NCI-H1930 (cell line): ENCODE measurements at regions not wholly inside any gene's neighbourhood (a gene's known extent, or its start where the extent isn't known, plus 50 kb on each side); places are given as distances from the start of the nearest gene placed in this dataset.
"Not testable (repeated sequence)": the region's sequence is repeated elsewhere in the genome, so short reads cannot be mapped to it uniquely, and the experiment has no call there.

ENCODE experiments used
- DNase-seq, 2 experiments: peaks; one replicate each; lab custom pipeline; 2025; lab: John Stamatoyannopoulos, UW

DNA sequence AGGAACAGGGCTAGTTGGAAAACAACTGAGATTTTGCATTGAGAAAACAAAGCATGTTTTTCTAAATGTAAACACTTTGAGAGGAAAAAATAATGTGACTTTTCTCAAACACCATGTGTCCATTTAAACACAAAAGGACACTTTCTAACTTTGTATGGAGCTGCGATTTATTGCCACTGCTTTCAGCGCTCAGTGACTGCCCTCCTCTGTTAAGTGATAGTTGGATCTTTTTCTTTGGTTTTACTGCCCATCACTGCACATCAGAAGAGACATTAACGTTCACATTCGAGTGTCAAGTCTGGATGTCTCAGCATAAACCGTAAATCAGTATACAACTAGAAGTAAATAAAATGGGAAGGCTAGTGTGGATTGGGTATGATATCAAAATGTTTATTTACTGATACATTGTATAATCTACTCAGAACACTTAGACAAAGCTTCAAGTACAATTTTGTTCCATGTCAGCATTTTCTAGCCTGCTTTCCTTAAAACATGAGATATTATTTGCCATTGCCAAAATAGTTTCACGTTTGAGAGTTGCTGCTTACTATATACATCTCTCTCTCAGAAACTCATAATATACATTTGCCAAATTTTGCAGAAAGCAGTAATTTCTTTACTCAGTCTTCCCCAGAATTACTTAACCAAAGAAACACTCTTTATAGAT is 237.6 kb downstream of the IKZF2 start:
- DNase-seq = no peak

DNA sequence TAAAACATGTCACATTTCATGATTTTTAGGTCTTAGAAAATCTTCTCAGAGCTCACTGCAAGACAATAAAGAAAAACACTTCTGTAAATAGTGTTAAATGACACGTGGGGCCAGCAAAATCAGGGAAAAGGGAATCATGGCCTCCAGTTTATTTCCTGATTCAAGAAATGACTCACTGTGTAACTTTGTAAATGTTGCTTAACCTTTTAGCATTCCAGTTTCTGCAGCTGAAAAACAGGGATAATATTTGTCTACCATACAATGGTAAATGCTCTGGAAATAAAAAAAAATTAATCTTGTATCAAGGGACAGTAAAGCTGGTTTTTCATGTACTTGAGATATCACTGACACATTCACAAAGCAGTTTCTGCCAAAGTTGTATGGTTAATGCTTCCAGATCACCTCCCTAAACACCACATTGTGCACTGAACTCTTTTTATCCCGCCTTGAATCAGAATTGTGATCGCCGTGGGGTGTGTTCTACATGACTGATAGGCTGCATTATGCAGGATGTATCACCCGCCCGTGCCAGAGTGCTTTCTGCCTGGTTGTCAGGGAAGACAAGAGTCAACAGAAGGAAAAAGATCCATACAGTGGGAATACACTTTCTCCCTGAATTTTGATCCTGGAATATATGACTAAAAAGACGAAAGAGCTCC is 238.8 kb downstream of the IKZF2 start:
- DNase-seq = no peak

DNA sequence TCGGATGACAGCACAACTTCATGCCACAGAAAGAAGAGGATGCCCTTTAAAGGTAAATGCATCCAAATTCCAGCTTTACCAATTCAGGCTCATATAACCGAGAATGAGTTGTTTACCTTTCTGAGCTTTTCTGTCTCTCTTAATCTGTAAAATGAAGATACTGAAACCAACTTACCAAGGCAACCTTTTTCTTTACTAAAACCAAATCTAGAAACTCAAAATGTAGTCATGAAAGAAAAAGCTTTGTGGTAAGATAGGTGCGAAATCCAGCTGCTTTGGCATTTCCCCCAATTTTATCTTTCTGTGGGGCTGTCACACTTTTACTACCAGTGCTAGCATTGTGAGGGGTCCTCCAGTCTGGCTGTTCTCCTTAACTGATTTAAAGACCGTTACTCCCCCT is 240.4 kb downstream of the IKZF2 start:
- no peak for DNase-seq

DNA sequence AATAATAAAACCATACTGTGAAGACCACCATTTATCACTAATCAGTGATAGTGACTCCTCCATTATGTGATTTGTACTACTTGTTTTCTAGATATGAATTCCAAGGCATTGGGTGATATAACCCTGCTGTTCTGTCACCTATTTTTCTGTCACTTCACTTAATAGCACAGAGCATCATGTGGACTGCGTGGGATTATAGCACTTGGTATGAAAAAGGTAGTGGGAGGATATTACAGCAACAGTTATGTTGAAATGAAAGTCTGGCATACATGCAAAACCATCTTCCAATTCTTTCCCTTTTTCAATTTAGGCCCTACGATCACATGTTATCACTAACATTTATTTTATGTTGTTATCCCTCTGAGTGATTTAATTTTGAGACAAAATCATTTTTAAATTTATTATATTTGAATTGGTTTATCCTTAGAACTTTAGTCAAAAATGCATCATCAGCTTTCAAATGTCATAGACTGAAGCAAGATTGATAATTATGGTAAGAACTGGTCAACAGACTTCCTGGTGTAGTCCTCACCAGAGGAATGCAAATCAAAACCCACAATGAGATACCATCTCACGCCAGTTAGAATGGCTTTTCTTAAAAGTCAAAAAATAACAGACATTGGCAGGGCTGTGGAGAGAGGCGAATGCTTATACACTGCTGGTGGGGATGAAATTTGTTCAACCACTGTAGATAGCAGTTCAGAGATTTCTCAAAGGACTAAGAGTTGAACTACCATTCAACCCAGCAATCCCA is 242.6 kb downstream of the IKZF2 start:
- DNase-seq = no peak

DNA sequence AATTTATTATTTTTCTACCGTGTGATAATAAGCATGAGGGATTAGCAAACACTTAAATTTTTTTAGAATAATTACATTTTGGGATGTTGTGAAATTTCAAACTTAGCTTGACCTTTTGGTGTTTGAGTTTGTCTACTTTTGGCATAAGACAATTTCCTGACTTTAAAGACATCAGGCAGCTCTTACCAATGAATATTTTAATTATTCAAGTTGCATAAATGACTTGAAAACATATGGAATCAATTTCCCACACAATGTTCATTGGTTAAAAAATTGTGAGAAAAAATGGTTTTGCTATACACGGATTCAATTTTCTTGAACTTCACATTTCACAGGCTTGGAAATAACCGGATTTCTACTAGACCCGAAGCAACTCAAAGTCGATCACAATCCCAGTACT is 243.4 kb downstream of the IKZF2 start:
- no peak for DNase-seq

DNA sequence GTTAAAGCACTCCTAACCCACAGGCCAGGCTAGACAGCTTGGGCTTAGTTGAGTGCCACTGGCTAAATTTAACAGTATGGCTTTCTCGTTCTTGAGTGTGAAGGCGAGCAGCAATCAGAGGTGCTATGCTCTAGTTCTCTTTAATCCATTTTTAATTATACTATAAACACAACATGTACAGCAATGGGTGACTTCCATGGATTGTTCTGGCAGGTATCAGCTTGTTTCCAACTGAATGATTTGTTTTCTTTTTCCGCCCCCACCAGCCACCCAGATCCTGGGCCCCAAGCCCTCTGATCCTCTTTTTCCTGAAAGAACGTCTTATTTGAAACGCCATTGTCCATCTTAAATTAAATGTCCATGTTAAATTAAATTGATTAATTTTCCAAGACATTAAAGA is 244.8 kb downstream of the IKZF2 start:
- DNase-seq = no peak

DNA sequence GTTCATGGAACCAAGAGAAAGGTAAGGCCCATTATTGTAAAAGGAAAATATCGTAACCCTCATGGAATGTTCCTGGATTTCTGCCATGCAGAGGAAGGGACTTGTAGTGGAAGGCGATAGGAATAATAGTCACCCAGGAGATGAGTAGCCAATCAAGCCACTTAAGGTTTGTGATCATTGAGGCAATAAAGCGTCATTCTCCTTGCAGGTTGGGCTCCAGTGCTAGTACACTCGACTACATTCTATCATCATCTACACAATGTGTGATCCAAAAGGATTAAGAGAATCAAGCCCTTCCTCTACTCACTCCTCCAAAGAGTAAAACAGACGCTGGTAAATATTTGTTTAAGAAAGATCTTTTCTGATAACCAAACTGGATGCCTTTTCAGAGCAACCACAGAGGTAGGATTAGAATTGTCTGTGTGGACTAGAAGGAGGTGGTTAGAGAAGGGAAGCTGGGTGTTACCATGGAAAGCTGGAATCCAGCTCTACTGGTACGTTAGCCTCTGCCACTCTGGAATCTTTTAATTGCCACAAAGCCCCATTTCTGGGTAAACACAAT is 245.7 kb downstream of the IKZF2 start:
- DNase-seq = no peak

DNA sequence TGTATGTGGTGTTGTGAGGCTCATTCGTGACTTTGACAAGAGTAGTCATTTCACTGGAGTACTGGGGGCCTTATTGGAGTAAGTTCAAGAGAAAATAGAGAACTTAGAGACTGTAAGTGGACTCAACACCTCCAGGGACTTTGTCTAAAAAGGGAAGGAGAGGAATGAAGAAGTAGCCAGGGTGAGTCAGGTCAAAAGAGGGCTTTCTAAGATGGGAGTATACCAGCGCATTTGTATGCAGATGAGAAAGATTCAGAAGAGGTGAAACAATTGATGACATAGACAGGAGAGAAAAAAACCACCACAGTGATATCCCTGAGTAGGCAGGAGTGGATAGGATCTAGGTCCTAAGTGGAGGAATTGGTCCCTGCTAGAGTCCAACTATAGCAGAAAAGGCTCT is 246.8 kb downstream of the IKZF2 start:
- no peak for DNase-seq

DNA sequence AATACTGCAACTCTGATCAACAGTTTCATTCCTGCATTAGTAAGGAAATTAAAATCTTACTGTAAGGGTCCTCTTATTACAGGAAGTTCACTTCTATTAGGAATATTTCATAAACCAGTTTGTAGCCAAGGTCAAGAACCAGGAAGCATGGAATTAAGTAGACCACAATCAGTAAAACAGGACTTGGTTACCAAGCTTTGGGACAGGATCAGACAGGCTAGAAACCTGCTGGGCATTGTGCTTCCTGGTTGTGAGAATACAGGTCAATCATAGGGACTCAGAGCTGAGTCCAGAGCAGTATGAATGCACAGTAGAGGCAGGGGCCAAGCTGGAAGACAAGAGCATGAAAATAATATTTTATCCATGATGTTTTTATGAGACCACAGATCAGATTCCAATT is 248.0 kb downstream of the IKZF2 start:
- DNase-seq = no peak

DNA sequence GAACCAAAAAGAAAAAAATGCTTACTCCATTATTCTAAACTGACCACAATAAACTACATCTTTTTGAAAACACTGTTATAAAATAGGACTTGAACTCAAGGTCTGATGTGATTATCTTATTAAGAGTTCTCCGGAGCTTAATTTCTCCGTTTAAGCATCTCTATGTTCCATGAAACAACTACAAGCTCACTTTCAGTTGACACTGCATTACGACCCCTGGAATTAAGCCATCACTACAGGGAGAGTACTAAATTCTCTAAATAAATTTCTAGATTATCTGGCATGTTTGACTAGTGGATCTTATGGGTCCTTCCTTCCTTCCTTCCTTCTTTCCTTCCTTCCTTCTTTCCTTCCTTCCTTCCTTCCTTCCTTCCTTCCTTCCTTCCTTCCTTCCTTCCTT is 249.0 kb downstream of the IKZF2 start:
- no peak for DNase-seq

DNA sequence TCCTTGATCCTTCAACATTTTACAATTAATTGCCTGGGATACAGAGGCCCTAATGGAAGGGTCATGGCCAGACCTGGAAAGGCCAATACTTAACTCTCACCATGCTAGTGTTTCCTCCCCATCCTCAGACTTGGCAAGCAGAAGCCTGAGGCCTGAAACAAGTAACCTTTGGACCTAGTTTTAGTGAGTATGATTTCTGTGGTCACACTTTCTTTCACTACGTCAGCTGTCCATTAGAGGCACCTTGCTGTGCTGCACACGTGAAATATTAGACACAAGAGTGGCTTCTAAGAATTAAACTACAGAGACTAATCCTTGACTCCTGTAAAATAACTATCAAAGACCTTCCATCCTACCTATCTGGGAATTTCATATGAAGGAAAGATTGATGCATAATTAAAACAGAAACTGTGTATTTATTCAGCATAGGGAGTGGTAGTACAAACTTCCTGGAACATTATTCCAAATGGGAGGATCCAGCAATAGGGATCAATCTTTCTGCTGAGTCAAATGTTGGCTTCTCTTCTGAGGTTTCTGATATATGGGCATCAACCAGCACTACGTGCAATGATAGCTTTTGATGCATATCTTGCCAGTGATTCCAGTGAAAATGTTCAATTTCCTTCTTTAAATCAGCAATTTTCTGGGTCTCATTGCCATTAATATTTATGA is 249.7 kb downstream of the IKZF2 start:
- DNase-seq = no peak

DNA sequence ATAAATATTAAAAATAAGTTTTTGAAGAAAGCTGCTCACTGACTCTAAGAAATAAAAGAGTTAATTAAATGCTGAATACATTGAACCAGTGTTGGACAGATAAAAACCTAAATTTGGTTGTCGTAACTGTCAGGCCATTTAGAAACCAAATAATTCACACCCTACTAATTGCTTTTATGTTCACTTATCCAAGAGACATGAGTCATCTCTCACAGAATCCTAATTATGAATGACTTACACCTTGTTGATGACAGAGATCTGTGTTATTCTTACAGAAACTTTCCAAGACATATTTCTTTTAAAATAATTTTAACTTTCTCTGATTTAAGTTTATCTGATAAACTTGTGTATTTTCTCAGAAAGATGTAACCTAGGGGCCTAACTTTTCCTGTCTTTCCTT is 250.7 kb downstream of the IKZF2 start:
- no peak for DNase-seq

DNA sequence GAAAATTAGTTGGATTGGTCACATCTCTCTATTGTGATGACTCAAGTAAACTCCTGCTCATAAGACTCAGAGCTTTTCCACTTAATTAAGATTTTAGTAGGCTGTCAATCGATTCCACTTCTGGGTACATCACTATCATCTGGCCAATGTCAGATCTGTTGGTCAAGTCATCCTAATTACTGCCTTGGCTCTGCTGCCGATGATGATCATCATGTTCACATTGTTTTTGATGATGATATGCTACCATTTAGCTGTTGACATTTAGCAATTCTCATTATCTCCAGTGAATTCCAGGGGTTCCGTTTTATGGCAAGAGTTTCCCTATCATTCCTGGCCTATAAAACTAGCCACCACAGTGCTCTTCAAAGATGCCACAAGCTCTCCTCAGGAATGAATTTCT is 253.4 kb downstream of the IKZF2 start:
- no peak for DNase-seq

DNA sequence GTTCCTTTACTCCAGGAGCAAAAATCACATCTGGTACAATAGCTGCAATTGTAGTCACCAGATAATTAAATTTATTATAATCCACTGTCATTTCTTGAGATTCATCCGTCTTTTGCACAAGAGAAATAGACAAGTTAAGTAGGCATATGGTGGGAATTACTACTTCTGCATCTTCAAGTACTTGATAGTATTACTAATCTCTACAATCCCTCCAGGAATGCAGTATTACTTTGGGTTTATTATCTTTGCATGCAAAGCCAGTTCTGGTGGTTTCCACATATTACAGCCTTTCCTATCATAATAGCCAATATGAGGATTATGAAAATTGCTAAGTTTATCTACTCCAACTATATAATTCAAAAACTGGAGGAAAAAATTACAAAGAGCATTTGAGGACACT is 254.1 kb downstream of the IKZF2 start:
- no peak for DNase-seq

DNA sequence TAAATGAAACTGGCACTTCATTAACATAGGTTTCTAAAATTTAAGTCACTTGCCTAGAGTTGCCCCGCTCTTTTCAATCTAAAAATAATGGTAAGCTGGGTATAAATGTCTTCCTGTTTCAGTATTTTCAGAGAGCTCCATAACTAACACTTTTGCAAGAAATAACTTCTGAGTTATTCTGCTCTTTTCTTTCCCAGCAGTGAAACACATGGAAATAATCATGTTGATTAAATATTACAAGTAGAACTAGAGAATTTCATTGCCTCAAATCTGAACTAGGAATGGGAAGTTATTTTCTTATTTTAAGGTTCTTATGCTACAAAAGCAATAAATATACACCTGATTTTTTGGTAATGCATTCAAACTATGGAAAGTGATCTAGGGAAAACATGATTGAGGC is 257.4 kb downstream of the IKZF2 start:
- no peak for DNase-seq

DNA sequence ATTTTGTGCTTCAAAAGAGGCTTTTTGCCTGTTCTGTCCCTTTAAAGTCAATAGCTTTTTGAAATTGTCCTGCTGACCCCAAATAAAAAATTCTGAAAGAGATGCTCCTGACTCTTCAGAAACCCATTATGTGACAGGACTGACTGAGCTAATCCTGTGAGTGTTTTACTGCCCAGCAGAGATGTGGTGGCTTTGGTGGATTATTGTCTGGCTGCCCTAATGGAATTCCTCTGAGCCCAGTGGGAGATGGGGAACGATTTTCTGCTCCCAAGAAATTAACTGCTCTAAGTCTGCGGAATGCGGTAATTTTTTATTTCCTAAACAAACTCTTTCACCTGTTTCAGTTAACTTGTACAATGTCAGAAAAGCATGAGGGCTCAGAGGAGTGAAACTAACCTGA is 258.2 kb downstream of the IKZF2 start:
- no peak for DNase-seq

DNA sequence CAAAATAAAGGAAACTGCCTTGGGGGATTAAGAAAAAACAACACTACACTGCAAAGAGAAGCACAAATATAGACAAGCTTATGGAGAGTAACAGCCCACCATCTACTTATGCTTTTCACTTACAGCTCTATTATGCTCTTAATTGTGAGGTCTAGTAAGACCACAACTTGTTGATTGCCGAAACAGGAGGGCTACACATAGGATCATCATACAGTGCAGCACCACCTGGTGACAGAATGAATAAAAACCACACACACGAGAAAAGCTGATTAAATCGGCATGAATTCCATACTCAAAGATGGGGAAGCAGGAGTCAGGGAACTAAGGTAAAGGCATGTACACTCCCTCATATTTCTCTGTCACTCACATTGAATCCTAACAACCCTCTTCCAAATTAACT is 259.2 kb downstream of the IKZF2 start:
- DNase-seq = no peak

DNA sequence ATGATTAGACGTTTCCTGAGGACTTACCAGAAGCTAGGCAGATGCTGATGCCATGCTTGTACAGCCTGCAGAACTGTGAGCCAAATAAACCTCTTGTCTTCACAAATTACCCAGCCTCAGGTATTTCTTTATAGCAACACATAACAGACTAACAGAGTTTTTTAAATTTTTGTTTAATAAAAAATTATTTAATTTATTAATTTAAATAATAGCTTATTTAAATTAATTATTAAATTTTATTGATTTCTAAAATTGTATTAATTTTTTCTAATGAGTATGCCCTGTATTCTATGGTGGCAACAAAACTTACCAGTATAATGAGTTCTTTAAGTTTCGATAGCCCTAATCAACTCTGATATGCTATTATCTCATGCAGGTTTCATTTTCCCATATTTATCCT is 259.8 kb downstream of the IKZF2 start:
- no peak for DNase-seq

DNA sequence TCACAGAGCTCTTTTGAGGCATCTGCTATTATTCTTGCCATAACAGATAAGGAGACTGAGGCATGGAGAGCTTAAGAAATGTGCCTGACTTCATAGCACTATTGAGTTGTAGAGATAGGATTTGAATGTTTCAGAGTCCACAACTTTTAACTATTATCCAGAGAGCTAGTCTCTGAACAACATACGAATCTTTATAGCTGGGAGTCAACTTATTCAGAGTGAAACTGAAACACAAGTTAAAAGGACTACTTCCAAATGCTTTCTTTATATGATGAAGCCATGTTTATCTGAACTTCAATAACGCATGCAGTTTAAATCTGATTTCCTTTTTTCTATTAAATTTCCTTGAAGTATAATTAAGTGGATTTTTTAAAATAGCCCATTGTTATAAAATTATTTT is 268.8 kb downstream of the IKZF2 start:
- DNase-seq = no peak

DNA sequence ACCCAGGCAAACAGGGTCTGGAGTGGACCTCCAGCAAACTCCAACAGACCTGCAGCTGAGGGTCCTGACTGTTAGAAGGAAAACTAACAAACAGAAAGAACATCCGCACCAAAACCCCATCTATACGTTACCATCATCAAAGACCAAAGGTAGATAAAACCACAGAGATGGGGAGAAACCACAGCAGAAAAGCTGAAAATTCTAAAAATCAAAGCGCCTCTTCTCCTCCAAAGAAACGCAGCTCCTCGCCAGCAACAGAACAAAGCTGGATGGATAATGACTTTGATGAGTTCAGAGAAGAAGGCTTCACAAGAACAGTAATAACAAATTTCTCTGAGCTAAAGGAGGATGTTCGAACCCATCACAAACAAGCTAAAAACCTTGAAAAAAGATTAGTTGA is 274.9 kb downstream of the IKZF2 start:
- not testable (repeated sequence) for DNase-seq

DNA sequence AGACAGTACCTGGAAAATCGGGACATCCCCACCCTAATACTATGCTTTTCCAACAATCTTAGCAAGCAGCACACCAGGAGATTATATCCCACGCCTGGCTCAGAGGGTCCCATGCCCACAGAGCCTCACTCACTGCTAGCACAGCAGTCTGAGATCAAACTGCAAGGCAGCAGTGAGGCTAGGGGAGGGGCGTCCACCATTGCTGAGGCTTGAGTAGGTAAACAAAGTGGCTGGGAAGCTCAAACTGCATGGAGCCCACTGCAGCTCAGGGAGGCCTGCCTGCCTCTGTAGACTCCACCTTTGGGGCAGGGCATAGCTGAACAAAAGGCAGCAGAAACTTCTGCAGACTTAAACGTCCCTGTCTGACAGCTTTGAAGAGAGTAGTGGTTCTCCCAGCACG is 275.5 kb downstream of the IKZF2 start:
- DNase-seq = not testable (repeated sequence)

DNA sequence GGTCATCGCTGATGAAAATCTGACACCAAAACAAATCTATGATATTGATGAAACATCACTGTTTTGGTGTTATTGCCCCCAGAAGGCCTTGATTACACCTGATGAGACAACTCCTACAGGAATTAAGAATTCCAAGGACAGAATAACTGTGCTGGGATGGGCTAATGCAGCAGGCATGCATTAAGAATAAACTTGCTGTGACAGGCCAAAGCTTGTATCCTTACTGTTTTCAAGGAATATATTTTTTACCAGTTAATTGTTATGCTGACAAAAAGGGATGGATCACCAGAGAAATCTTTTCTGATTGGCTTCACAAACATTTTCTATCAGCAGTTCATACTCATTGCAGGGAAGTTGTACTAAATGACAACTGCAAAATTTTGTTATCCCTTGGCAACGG is 278.2 kb downstream of the IKZF2 start:
- DNase-seq = no peak

DNA sequence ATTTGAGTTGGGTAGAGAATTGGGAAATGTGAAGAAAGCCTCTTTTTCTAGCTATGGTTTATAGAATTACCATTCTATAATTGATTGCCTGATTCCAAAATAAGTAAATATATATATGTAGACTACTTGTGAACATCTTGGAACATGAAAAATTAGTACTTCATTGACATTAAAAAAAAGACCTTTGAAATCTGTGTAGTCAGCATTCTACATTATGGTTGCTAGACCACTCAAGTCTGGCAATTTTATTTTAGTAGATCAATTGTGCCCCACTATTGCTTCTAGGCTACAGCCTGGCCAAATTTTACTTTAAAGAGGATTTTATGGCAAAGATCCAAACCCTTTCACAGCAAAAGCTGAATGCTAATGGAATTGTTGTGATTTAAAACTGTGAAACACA is 279.8 kb downstream of the IKZF2 start:
- no peak for DNase-seq
